ENCODE measurements at regions not wholly inside any gene's neighbourhood (a gene's known extent, or its start where the extent isn't known, plus 50 kb on each side); places are given as distances from the start of the nearest gene placed in this dataset.

- BruUV-seq (replicated peaks) = no TSS peak
- Histone ChIP-seq H2AFZ (ENCODE audit: low read length) (no peak overlapping the region), H3K9ac (ENCODE audit: insufficient read depth, low read depth, low read length) (no peak overlapping the region), H3K36me3 (replicated peaks in 1 of 2; ENCODE audit: control insufficient read depth in 1 of 2, insufficient read depth in 2 of 2, low read length in 2 of 2) (no peaks in the 10 kb centered on the region), H3K27me3 (ENCODE audit: control insufficient read depth in 1 of 2, insufficient read depth in 2 of 2, low read length in 2 of 2) (no peaks in the 10 kb centered on the region), H3K79me2 (ENCODE audit: insufficient read depth, low read length) (no peaks in the 10 kb centered on the region), H3K27ac (ENCODE audit: extremely low read length, insufficient read depth, low read length) (no peak overlapping the region), H3K4me1 (ENCODE audit: insufficient read depth, low read length) (peaks cover 8% of the 10 kb centered on the region; the same call in 1 of the 2 replicates), H3K4me3 (replicated peaks in 1 of 3; ENCODE audit: insufficient read depth in 1 of 3, low read depth in 2 of 3, low read length in 3 of 3) (no peak overlapping the region), H4K20me1 (ENCODE audit: insufficient read depth, low read length) (no peaks in the 10 kb centered on the region), H3K4me2 (ENCODE audit: low read depth, low read length) (no peak overlapping the region), H3K9me3 (ENCODE audit: low read length) (no peaks in the 10 kb centered on the region)
- DNase-seq (ENCODE audit: low spot score) (no peak), ATAC-seq (peak; percentile 72), FAIRE-seq (no peak)
- intact Hi-C loops (cut with micrococcal nuclease; ENCODE audit: unreplicated experiment) (loop anchor here (1.0 kb wide), 1 partner anchor 133 kb away; no protein-coding TSS in a partner anchor), in situ Hi-C loops (cut with HindIII; ENCODE audit: extremely low pct_ligation_motif_present, low pct_unique_long_range_greater_than_20kb) (no loop called here)
- TF ChIP-seq SOX5 (CRISPR knock-in tag; IDR thresholded peaks at IDR 0.05; ENCODE audit: borderline replicate concordance) (no peak), STAG1 (CRISPR knock-in tag; IDR thresholded peaks at IDR 0.05) (peak; percentile 43), CTCF (CRISPR knock-in tag; IDR thresholded peaks at IDR 0.05) (peak; percentile 47), MTERF4 (CRISPR knock-in tag; IDR thresholded peaks at IDR 0.05) (no peak), ARNT2 (CRISPR knock-in tag; IDR thresholded peaks at IDR 0.05; ENCODE audit: low read depth) (no peak), EHMT2 (IDR thresholded peaks at IDR 0.05; ENCODE audit: borderline replicate concordance, low read depth, low read length) (no peak), TBP (CRISPR knock-in tag; IDR thresholded peaks at IDR 0.05) (no peak)
- CTCF ChIA-PET (ENCODE audit: low intra/inter-chr PET ratio, low total read pairs) = no interaction called here
- POLR2A ChIA-PET = no interaction called here
- 83% methylated on average over 31 of the region's 47 CpGs for WGBS (ENCODE audit: low lambda C conversion rate)
These were observed 99.4 kb upstream of the TMEM106B start for GRCh38 chr7:12111422-12112405.

Data from HepG2 (cell line).